ENCODE measurements at regions not wholly inside any gene's neighbourhood (a gene's known extent, or its start where the extent isn't known, plus 50 kb on each side); places are given as distances from the start of the nearest gene placed in this dataset.

- no peak for TF ChIP-seq CTCF (conservative IDR thresholded peaks at IDR 0.05; ENCODE audit: low read depth in 2 of 2)
- no peak for TF ChIP-seq CREB1 (CRISPR knock-in tag; IDR thresholded peaks at IDR 0.05; ENCODE audit: low read depth)
- TF ChIP-seq EZH2phosphoT487 (IDR thresholded peaks at IDR 0.05; ENCODE audit: unreplicated experiment), result no peak
- TF ChIP-seq EZH2 (IDR thresholded peaks at IDR 0.05; ENCODE audit: low read depth, unreplicated experiment), result no peak
- no peak for TF ChIP-seq REST (IDR thresholded peaks at IDR 0.05; ENCODE audit: unreplicated experiment)
- no peak for TF ChIP-seq NANOG (IDR thresholded peaks at IDR 0.05; ENCODE audit: borderline replicate concordance)
- no peak for TF ChIP-seq POLR2AphosphoS5 (IDR thresholded peaks at IDR 0.05; ENCODE audit: low read depth)
Observed at GRCh38 chr2:208584378-208584985, 177.9 kb downstream of the PTH2R start.
